GM10248 (cell line): ENCODE measurements at regions not wholly inside any gene's neighbourhood (a gene's known extent, or its start where the extent isn't known, plus 50 kb on each side); places are given as distances from the start of the nearest gene placed in this dataset.

Experiments used
- CTCF ChIA-PET: fragments of 300-600 bp; sonication (Branson Sonifier 250); formaldehyde crosslinking; extraction: SDS; loops from one replicate; lab custom pipeline; 2021; ENCODE audit warnings: antibody characterized with exemption; lab: Yijun Ruan, JAX
- POLR2A ChIA-PET: fragments of 350-650 bp; sonication (Branson Sonifier 250); formaldehyde crosslinking; extraction: SDS; loops from one replicate; lab custom pipeline; 2020; ENCODE audit warnings: antibody characterized with exemption; lab: Yijun Ruan, JAX
- DNase-seq: peaks from one replicate; pipeline ENCODE4 v3.0.0; 2012; ENCODE audit errors: extremely low spot score
- CTCF ChIP-seq: IDR thresholded peaks from 2 replicates; pipeline ENCODE4 v1.5.1; 2012; ENCODE audit warnings: mild to moderate bottlenecking, low read depth; ENCODE audit errors: extremely low read depth, missing control alignments, control extremely low read depth

GRCh38 chr2:78546843-78547242, 478.7 kb upstream of the REG3G start:
- no peak for TF ChIP-seq CTCF
- POLR2A ChIA-PET: no interaction called here
- no peak for DNase-seq

GRCh38 chr2:78549766-78550165, 475.7 kb upstream of the REG3G start:
- DNase-seq: no peak
- ChIA-PET CTCF (no interaction called here), POLR2A (no interaction called here)
- TF ChIP-seq CTCF: no peak

More at GRCh38 chr2:78546843-78547242, 478.7 kb upstream of the REG3G start:
- CTCF ChIA-PET: interaction anchor here (1.4 kb wide), 2 partner anchors 10 to 14 kb away, joined by 3 to 4 read pairs; no protein-coding TSS in a partner anchor

GRCh38 chr2:78553866-78554647, 471.4 kb upstream of the REG3G start:
- no peak for DNase-seq
- ChIA-PET CTCF (no interaction called here), POLR2A (no interaction called here)
- no peak for TF ChIP-seq CTCF

GRCh38 chr2:78561876-78562275, 463.6 kb upstream of the REG3G start:
- no peak for DNase-seq
- TF ChIP-seq CTCF: no peak
- ChIA-PET POLR2A (no interaction called here), CTCF (no interaction called here)

GRCh38 chr2:78564666-78565065, 460.8 kb upstream of the REG3G start:
- no peak for DNase-seq
- ChIA-PET POLR2A (no interaction called here), CTCF (no interaction called here)
- TF ChIP-seq CTCF: no peak

- DNase-seq: no peak
- CTCF ChIA-PET: no interaction called here
- POLR2A ChIA-PET: no interaction called here
- no peak for TF ChIP-seq CTCF
Measured at GRCh38 chr2:78568782-78569373, 456.6 kb upstream of the REG3G start.
